HepG2 (cell line): ENCODE measurements at regions not wholly inside any gene's neighbourhood (a gene's known extent, or its start where the extent isn't known, plus 50 kb on each side); places are given as distances from the start of the nearest gene placed in this dataset.

Source experiments
- CBFB ChIP-seq: sonication (generic); formaldehyde crosslinking; IDR thresholded peaks from 2 replicates; pipeline ENCODE4 v1.4.0; 2020; ENCODE audit warnings: missing genetic modification reagents
- CTCF ChIP-seq: sonication (generic); formaldehyde crosslinking; IDR thresholded peaks from 2 replicates; pipeline ENCODE4 v1.5.0; 2020; ENCODE audit warnings: mild to moderate bottlenecking, missing genetic modification reagents, moderate library complexity
- DR1 ChIP-seq: sonication (generic); formaldehyde crosslinking; IDR thresholded peaks from 2 replicates; pipeline ENCODE4 v1.8.0; 2021; ENCODE audit warnings: mild to moderate bottlenecking, missing genetic modification reagents, inconsistent platforms
- HNF1A ChIP-seq, 2 experiments: sonication (generic) in 1 of 2; formaldehyde crosslinking in 1 of 2; IDR thresholded peaks; 2 replicates each; pipeline versions ENCODE4 v1.4.0 to v1.6.1; 2016 to 2020; ENCODE audit warnings: borderline replicate concordance in 1 of 2, low read depth in 1 of 2, mild to moderate bottlenecking in 1 of 2, missing genetic modification reagents in 1 of 2
- HNF4G ChIP-seq, 2 experiments: sonication (generic) in 1 of 2; formaldehyde crosslinking in 1 of 2; IDR thresholded peaks; 2 replicates each; pipeline versions ENCODE4 v1.4.0 to v1.6.1; 2011 to 2020; ENCODE audit warnings: borderline replicate concordance in 2 of 2, low read depth in 2 of 2, mild to moderate bottlenecking in 2 of 2, low read length in 1 of 2, missing genetic modification reagents in 1 of 2, moderate library complexity in 1 of 2
- KLF16 ChIP-seq, 2 experiments: sonication (generic) in 1 of 2; formaldehyde crosslinking in 1 of 2; IDR thresholded peaks; 2 replicates each; pipeline versions ENCODE4 v1.6.1 to v1.8.0; 2016 to 2023; ENCODE audit warnings: missing genetic modification reagents in 2 of 2, missing compliant biosample characterization in 1 of 2
- MED1 ChIP-seq: sonication (generic); formaldehyde crosslinking; IDR thresholded peaks from 2 replicates; pipeline ENCODE4 v1.4.0; 2020; ENCODE audit warnings: missing genetic modification reagents
- MXD3 ChIP-seq: IDR thresholded peaks from 2 replicates; pipeline ENCODE4 v1.6.1; 2016; ENCODE audit warnings: mild to moderate bottlenecking, missing biosample characterization, missing genetic modification reagents
- POLR2G ChIP-seq: fragments of 200-400 bp; formaldehyde crosslinking; IDR thresholded peaks from 2 replicates; pipeline ENCODE4 v1.6.1; 2018; ENCODE audit warnings: mild to moderate bottlenecking, low read depth, low read length, moderate library complexity
- RFXAP ChIP-seq: sonication (generic); formaldehyde crosslinking; IDR thresholded peaks from 2 replicates; pipeline ENCODE4 v1.4.0; 2020; ENCODE audit warnings: missing genetic modification reagents, borderline replicate concordance
- ZFP82 ChIP-seq: sonication (generic); formaldehyde crosslinking; IDR thresholded peaks from 2 replicates; pipeline ENCODE4 v1.5.1; 2020; ENCODE audit warnings: mild to moderate bottlenecking, missing genetic modification reagents, borderline replicate concordance
- ZFY ChIP-seq: sonication (generic); formaldehyde crosslinking; IDR thresholded peaks from 2 replicates; pipeline ENCODE4 v1.4.0; 2020; ENCODE audit warnings: missing genetic modification reagents
- ZMYM4 ChIP-seq: sonication (generic); formaldehyde crosslinking; IDR thresholded peaks from 2 replicates; pipeline ENCODE4 v1.8.1; 2023; ENCODE audit warnings: mild to moderate bottlenecking, missing genetic modification reagents
- ZNF317 ChIP-seq: sonication (generic); formaldehyde crosslinking; IDR thresholded peaks from 2 replicates; pipeline ENCODE4 v1.5.0; 2020; ENCODE audit warnings: mild to moderate bottlenecking, missing genetic modification reagents
- ZNF556 ChIP-seq: sonication (generic); formaldehyde crosslinking; IDR thresholded peaks from 2 replicates; pipeline ENCODE4 v1.4.0; 2020; ENCODE audit warnings: mild to moderate bottlenecking, missing genetic modification reagents, borderline replicate concordance
- ZNF75D ChIP-seq: sonication (generic); formaldehyde crosslinking; IDR thresholded peaks from 2 replicates; pipeline ENCODE4 v1.8.1; 2023; ENCODE audit warnings: missing genetic modification reagents, mild to moderate bottlenecking, borderline replicate concordance
- ZNF792 ChIP-seq: IDR thresholded peaks from 2 replicates; pipeline ENCODE4 v1.6.1; 2016
- TF ChIP-seq, protein P1 (sequence below): sonication (generic); formaldehyde crosslinking; IDR thresholded peaks from 2 replicates; pipeline ENCODE4 v1.5.0; 2020; ENCODE audit warnings: missing genetic modification reagents

DNA sequence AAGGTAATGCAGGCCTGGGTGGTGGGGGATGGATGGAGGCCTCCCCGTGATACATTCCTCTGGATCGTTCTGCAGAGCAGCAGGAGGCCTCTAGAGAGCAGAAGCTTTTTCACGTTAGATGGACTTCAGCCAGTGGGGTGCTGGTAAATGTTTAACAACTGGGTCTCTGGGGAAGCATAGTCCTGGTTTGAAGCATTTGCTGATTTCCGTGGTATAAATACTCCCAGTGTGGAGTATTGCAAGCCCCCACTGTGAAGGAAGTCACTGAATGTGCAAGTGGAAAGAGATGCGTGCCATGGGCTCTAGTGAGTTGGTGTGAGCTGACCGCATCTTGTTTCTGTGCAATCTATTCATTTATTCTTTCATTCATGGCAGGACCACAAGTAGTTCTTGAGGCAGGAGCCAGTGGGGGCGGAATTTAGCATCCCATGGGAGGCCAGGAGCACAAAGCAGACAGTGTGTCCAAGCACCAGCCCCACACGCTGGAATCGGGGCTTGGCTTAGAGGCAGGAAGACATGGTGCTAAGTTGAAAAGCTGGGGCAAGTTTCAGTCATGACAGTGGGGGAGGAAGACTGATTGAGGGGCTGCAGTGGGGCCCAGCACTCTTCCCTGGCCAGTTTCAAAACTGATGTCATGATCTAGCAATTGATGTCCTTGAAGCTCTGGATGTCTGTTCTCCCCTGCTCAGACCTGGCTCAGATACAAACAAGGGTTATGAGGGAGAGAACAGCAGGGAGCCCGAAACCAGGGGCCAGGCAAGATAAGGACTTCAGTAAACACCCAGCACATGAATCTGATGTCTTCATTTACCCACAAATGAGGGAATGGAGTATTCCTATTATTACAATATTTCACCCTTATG is 280.9 kb upstream of the LYZL1 start (continued):
- TF ChIP-seq MXD3 (CRISPR knock-in tag) (no peak), ZNF792 (CRISPR knock-in tag) (0 out of 2 replicates have a peak, but pooled peaks have one; percentile 30), DR1 (CRISPR knock-in tag) (0 out of 2 replicates have a peak, but pooled peaks have one; percentile 29), CBFB (CRISPR knock-in tag) (0 out of 2 replicates have a peak, but pooled peaks have one; percentile 10), RFXAP (no peak), ZNF556 (CRISPR knock-in tag) (0 out of 2 replicates have a peak, but pooled peaks have one; percentile 50), HNF4G (IDR thresholded peaks at IDR 0.05; ENCODE audit: borderline replicate concordance, low read depth, low read length) (0 out of 2 replicates have a peak, but pooled peaks have one; percentile 24), HNF4G (CRISPR knock-in tag; IDR thresholded peaks at IDR 0.05; ENCODE audit: borderline replicate concordance, low read depth) (no peak), ZFP82 (CRISPR knock-in tag) (no peak), CTCF (CRISPR knock-in tag) (peak; percentile 46), HNF1A (IDR thresholded peaks at IDR 0.05; ENCODE audit: low read depth) (peak; percentile 86), HNF1A (CRISPR knock-in tag; IDR thresholded peaks at IDR 0.05; ENCODE audit: borderline replicate concordance) (peak; percentile 87), ZNF75D (no peak), POLR2G (peak; percentile 37; the same call in 1 of the 2 replicates), MED1 (CRISPR knock-in tag) (peak; percentile 37; the same call in 1 of the 2 replicates), ZNF317 (peak; percentile 65; the same call in 1 of the 2 replicates), ZFY (CRISPR knock-in tag) (peak; percentile 35; the same call in 1 of the 2 replicates), KLF16 (CRISPR knock-in tag; IDR thresholded peaks at IDR 0.05) (no peak), ZMYM4 (CRISPR knock-in tag) (peak; percentile 51)
- TF ChIP-seq, protein P1, sequence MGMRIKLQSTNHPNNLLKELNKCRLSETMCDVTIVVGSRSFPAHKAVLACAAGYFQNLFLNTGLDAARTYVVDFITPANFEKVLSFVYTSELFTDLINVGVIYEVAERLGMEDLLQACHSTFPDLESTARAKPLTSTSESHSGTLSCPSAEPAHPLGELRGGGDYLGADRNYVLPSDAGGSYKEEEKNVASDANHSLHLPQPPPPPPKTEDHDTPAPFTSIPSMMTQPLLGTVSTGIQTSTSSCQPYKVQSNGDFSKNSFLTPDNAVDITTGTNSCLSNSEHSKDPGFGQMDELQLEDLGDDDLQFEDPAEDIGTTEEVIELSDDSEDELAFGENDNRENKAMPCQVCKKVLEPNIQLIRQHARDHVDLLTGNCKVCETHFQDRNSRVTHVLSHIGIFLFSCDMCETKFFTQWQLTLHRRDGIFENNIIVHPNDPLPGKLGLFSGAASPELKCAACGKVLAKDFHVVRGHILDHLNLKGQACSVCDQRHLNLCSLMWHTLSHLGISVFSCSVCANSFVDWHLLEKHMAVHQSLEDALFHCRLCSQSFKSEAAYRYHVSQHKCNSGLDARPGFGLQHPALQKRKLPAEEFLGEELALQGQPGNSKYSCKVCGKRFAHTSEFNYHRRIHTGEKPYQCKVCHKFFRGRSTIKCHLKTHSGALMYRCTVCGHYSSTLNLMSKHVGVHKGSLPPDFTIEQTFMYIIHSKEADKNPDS (CRISPR knock-in tag): peak; percentile 88
